ELR (cell line): ENCODE measurements at regions not wholly inside any gene's neighbourhood (a gene's known extent, or its start where the extent isn't known, plus 50 kb on each side); places are given as distances from the start of the nearest gene placed in this dataset.

Experiments
- DNase-seq: peaks from one replicate; pipeline ENCODE4 v3.0.0-alpha.2; 2015; ENCODE audit warnings: low read depth

DNA sequence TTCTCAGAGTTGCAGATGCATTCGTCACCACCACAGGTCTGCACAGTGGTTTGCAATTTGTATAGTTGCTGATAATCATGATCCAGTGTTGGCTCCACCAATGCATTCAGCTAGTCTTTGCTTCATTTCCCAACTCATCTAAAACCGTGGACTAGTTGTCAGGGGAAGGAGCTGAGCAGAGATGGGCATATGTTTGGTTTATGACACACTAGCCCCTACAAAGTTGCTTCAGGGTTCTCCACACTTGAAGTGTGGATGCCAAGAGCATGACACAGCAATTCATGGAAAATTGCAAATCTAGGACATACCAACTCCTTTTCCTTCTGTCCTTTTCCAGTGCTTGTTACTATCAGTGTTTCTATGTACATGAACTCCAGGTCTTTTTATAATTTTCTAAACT lies 168.0 kb downstream of the TNFSF13B start:
- peak; percentile 50 for DNase-seq

- no peak for DNase-seq
These were observed 170.0 kb downstream of the TNFSF13B start for GRCh38 chr13:108439556-108439955.

DNA sequence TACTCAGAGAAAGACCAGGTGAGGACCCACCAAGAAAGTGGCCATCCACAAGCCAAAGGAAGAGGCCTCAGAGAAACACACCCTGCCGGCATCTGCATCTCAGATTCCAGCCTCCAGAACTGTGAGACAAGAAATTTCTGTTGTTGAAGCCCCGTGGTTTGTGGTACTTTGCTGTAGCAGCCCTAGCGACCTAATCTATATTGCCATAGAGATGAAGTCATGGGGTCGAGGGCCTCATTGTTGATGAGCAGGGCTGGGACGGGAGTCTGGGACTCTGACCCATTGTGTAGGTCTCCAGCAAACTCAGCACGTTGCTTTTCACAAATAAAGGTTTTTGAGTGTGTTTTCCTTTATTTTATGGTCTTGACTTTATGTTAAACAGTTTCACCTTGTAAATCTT lies 174.9 kb downstream of the TNFSF13B start:
- no peak for DNase-seq

GRCh38 chr13:108448891-108449290 lies 179.4 kb downstream of the TNFSF13B start:
- no peak for DNase-seq

- DNase-seq = no peak
These were observed 178.3 kb upstream of the MYO16 start for GRCh38 chr13:108451121-108451520.

DNA sequence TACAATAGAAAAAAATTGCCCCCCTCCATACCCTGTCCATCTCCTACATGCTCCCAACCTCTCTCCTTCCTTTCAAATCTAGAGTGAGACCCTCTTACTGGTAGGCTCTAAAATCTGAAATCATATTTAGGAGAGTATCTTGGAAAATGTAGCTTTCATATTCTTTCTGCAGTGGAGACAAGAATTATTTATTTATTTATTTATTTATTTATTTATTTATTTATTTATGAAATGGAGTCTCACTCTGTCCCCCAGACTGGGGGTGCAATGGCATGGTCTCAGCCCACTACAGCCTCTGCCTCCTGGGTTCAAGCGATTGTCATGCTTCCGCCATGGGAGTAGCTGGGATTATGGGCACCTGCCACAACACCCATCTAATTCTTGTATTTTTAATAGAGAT lies 174.1 kb upstream of the MYO16 start:
- DNase-seq = no peak

GRCh38 chr13:108460043-108460442 lies 169.4 kb upstream of the MYO16 start:
- no peak for DNase-seq

DNA sequence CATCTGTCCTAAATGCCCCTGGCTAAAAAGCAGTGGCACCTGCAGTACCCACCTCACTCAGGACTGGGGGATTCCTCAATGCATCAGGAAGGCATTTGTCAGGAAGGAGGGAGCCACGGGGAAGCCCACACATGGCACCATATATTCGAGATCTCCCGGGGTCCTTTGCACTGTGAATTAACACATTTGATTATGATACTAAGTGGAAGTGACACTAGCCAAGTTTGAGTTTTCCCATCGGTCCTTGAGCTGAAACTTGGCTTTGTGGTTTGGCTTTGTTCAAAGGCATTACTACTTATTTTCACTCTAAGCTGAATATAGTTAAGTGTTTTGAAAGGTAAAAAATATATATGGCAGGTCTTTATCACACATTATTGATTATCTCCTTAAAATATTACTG lies 168.7 kb upstream of the MYO16 start:
- no peak for DNase-seq

GRCh38 chr13:108463340-108463739 lies 166.1 kb upstream of the MYO16 start:
- DNase-seq = peak; percentile 94

DNA sequence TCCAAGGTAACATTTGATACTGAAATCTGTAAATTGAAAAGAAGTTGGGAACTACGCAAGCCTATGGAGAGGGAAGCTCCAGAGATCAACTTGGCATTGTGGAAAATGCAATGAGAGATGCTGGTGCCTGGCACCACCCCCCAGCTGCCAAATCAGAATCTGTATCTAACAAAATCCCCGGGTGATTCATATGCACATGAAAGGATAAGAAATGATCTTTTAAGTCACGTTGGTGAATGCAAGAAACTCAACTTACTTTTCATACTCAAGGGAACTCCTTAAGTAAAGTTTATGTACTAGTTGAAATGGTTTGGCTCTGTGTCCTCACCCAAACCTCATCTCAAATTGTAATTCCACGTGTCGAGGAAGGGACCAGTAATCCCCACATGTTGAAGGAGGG lies 158.5 kb upstream of the MYO16 start:
- no peak for DNase-seq

GRCh38 chr13:108475181-108475580 lies 154.2 kb upstream of the MYO16 start:
- no peak for DNase-seq

DNA sequence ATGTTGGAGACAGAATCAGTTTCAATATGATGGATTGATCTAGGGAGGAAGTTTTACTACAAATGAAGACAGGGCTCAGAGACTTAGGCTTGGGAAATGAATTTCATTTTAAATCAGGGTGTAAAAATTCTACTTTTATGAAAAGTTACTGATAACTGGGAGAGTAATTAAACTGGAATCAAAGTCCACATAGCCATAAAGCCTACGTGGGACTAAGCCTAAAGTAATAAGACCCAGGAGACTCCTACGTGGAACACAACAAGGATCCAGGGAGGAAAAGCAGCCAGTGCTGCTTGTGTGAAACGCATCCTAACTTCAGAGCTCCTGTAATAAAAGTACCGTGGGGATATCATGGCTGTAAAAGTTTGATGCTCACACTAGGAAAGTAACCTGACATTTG lies 152.0 kb upstream of the MYO16 start:
- DNase-seq = no peak

GRCh38 chr13:108478179-108478578 lies 151.2 kb upstream of the MYO16 start:
- no peak for DNase-seq

DNA sequence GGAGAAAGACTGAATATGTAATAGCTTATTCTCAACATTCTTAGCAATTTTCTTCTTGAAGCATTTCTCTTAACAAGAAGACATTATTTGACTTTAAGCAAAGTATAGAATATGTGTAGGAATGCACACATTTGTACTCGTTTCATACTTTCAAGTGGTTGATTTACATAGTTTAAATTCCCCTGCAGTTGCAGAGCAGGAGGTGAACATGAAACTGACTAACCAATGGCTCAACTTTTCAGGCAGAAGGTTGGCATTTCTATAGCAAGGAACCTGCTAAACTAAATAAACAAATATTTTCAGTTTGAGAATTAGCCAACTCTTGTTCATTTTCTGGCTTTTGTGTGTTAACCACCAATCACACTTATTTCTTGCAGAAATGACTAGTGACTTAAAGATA lies 145.4 kb upstream of the MYO16 start:
- no peak for DNase-seq

- DNase-seq = no peak
These were observed 143.3 kb upstream of the MYO16 start for GRCh38 chr13:108486096-108486495.

GRCh38 chr13:108494991-108495645 lies 134.3 kb upstream of the MYO16 start:
- no peak for DNase-seq

DNA sequence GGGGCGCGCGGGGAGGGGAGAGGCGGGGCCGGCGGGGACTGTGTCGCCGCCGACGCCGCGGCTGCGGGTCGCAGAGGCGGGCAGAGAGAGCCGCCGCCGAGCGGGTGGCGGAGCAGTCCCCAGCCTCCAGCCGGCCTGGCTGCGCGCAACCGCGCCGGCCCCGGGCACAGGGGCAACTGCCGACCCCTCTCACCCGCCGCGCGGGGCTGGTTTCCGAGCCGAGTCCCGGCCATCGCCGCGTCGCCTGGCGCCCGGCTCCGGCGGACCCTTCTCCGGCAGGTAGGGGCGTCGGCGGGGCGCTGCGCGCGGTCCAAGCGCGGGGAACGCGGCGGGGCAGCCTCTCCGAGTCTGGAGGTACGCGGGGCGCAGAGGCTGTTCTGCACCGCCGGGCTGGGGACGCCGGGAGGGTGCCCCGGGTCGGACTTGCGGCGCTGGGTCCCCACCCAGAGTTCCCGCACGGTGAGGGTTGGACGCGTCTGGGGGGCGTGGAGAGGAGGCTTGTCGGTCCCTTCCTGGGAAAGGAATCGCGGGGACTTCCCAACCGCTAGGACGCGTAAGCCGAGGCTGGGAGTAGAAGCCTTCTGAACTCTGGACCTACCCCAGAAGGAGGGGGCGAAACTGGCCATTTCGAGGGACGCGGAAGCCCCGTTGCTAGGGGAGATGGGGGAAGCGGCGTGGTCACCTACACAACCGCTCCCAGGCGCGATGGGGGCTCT lies 133.6 kb upstream of the MYO16 start:
- DNase-seq = no peak

- DNase-seq = peak; percentile 9
These were observed 132.8 kb upstream of the MYO16 start for GRCh38 chr13:108496362-108497210.

- no peak for DNase-seq
These were observed 128.7 kb upstream of the MYO16 start for GRCh38 chr13:108500711-108501110.

DNA sequence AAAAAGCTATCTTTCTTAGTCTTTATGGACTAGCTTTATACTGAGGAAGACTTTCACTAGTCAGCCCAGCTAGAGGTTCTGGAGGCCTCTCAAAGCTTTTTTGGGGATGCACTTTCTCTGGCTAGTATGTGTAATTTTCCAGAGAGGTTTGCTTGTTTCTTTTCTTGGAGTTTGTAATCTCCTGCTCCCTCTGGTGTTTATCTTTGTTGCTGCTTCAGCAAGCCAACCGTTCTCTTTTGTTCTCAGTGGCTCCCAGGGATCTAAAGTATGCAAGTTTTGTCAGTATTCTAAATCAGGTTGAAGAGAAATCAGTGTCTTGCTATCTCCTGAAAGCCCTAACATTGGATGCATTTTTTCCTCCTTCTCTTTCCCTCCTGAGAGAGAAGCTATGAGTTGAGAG lies 121.1 kb upstream of the MYO16 start:
- DNase-seq = peak; percentile 36

- DNase-seq = no peak
These were observed 103.6 kb upstream of the MYO16 start for GRCh38 chr13:108525827-108526226.

DNA sequence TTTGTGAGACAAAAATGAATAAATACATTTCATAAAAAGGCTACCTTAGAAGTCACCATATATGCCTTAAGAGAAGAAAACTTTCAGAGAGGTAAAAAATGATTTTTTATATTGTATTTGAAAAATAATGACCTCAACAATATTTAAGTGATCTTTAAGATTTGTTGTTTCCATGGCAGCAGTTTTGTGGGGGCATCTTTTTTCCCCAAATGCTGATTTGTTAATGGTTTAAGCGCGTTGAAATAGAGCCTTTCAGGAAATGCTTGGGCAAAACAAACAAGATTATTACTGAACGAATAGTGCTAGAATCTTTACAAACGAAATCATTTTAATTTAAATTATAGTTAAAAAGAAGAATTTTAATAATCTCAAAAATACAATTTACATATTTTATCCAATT lies 103.1 kb upstream of the MYO16 start:
- DNase-seq = no peak

DNA sequence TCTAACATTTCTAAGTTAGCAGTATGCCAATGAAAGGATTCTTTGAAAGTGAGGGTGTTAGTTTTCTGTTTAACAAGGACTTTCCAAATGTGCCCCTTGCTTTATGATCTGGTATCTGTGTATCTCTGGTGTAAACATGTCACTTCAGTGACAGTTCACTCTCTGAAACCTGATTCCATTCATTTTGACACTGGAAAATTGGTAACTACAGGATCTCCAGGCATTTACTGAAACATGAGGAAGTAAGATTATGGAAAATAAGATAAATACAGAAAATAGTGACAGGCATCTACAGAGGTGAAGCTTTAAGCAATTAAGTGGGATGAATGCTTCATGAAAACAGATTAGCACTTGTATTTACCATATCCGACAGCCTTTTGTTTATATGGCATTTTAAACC lies 101.6 kb upstream of the MYO16 start:
- DNase-seq = no peak
